SK-N-SH (cell line): ENCODE measurements at regions not wholly inside any gene's neighbourhood (a gene's known extent, or its start where the extent isn't known, plus 50 kb on each side); places are given as distances from the start of the nearest gene placed in this dataset.

Experiments used
- CTCF ChIA-PET: fragments of 300-600, 350-600 bp; formaldehyde crosslinking; extraction: SDS; loops from one replicate; lab custom pipeline; 2021; lab: Yijun Ruan, JAX
- POLR2A ChIA-PET: fragments of 350-600 bp; sonication (Branson Sonifier 250); formaldehyde crosslinking; extraction: SDS; loops from one replicate; lab custom pipeline; 2020; ENCODE audit warnings: antibody characterized with exemption, inconsistent platforms; lab: Yijun Ruan, JAX
- DNase-seq: peaks from one replicate; pipeline ENCODE4 v3.0.0; 2012
- H2AFZ ChIP-seq: fragments of 200-600 bp; sonication (generic); 2 replicates; pipeline ENCODE4 v1.8.1; 2016; ENCODE audit warnings: antibody characterized with exemption, mild to moderate bottlenecking, low read depth
- H3F3A ChIP-seq: fragments of 200-600 bp; sonication (generic); replicated peaks from 2 replicates; pipeline ENCODE3; 2016; ENCODE audit warnings: antibody characterized with exemption, mild to moderate bottlenecking; ENCODE audit not compliant: insufficient read depth
- H3K27ac ChIP-seq, 2 experiments: fragments of 200-500 bp in 1 of 2; fragments of 200-600 bp in 1 of 2; sonication (Bioruptor generic) in 1 of 2; sonication (generic), shearing (Covaris generic) in 1 of 2; 2 replicates each; pipeline versions ENCODE4 v1.5.1 to v1.6.1; 2014 to 2016; ENCODE audit warnings: low read depth in 2 of 2, inconsistent platforms in 1 of 2, low read length in 1 of 2, mild to moderate bottlenecking in 1 of 2, mixed read lengths in 1 of 2
- H3K27me3 ChIP-seq: fragments of 200-600 bp; sonication (generic), shearing (Covaris generic); 2 replicates; pipeline ENCODE4 v1.6.1; 2016; ENCODE audit warnings: mixed run types; ENCODE audit not compliant: insufficient read depth
- H3K36me3 ChIP-seq, 2 experiments: fragments of 200-500 bp in 1 of 2; fragments of 200-600 bp in 1 of 2; sonication (Bioruptor generic) in 1 of 2; sonication (generic) in 1 of 2; replicated peaks in 1 of 2; 2 replicates each; pipeline versions ENCODE3 to v1.5.1; 2014 to 2016; ENCODE audit warnings: low read length in 1 of 2, mild to moderate bottlenecking in 1 of 2; ENCODE audit not compliant: insufficient read depth in 2 of 2, control insufficient read depth in 1 of 2
- H3K4me1 ChIP-seq, 2 experiments: fragments of 200-500 bp in 1 of 2; fragments of 200-600 bp in 1 of 2; sonication (Bioruptor generic) in 1 of 2; sonication (generic), shearing (Covaris generic) in 1 of 2; 2 replicates each; pipeline versions ENCODE4 v1.5.1 to v1.6.1; 2014 to 2016; ENCODE audit warnings: low read depth in 1 of 2, low read length in 1 of 2, mixed run types in 1 of 2; ENCODE audit not compliant: insufficient read depth in 2 of 2, control insufficient read depth in 1 of 2
- H3K4me2 ChIP-seq: fragments of 200-600 bp; sonication (generic), shearing (Covaris generic); 2 replicates; pipeline ENCODE4 v1.6.1; 2017; ENCODE audit warnings: mixed run types
- H3K4me3 ChIP-seq, 2 experiments: fragments of 200-500 bp in 1 of 2; fragments of 200-600 bp in 1 of 2; sonication (Bioruptor generic) in 1 of 2; sonication (generic), shearing (Covaris generic) in 1 of 2; 2 replicates each; pipeline versions ENCODE4 v1.5.1 to v1.8.1; 2014 to 2016; ENCODE audit warnings: low read depth in 2 of 2, inconsistent platforms in 1 of 2, low read length in 1 of 2, mild to moderate bottlenecking in 1 of 2, mixed read lengths in 1 of 2, moderate library complexity in 1 of 2
- H3K79me2 ChIP-seq: fragments of 200-600 bp; sonication (generic); 2 replicates; pipeline ENCODE4 v1.8.1; 2017; ENCODE audit warnings: mild to moderate bottlenecking; ENCODE audit not compliant: insufficient read depth
- H3K9ac ChIP-seq: fragments of 200-600 bp; sonication (generic); 2 replicates; pipeline ENCODE4 v1.6.1; 2017; ENCODE audit warnings: mixed run types
- H3K9me2 ChIP-seq: fragments of 200-600 bp; sonication (generic); 2 replicates; pipeline ENCODE4 v1.6.1; 2017; ENCODE audit warnings: mixed run types
- H3K9me3 ChIP-seq: fragments of 200-600 bp; sonication (generic); 2 replicates; pipeline ENCODE4 v1.6.1; 2017; ENCODE audit warnings: mixed run types, mild to moderate bottlenecking, moderate library complexity
- H4K20me1 ChIP-seq: fragments of 200-600 bp; sonication (generic); 2 replicates; pipeline ENCODE4 v1.6.1; 2017; ENCODE audit warnings: mild to moderate bottlenecking, mixed run types; ENCODE audit not compliant: insufficient read depth
- ELF1 ChIP-seq: IDR thresholded peaks from 2 replicates; pipeline ENCODE4 v1.4.0; 2012
- EZH2phosphoT487 ChIP-seq: fragments of 200-600 bp; sonication (generic); IDR thresholded peaks from 2 replicates; pipeline ENCODE4 v1.6.1; 2017; ENCODE audit warnings: low read depth, mixed run types, mild to moderate bottlenecking, antibody characterized with exemption, moderate library complexity, borderline replicate concordance
- FOSL2 ChIP-seq: IDR thresholded peaks from 2 replicates; pipeline ENCODE4 v1.4.0; 2012; ENCODE audit warnings: low read depth, mild to moderate bottlenecking, moderate library complexity, borderline replicate concordance
- FOXM1 ChIP-seq: IDR thresholded peaks from 2 replicates; pipeline ENCODE4 v1.4.0; 2012; ENCODE audit warnings: low read depth, mild to moderate bottlenecking
- GABPA ChIP-seq: IDR thresholded peaks from 2 replicates; pipeline ENCODE4 v1.4.0; 2012; ENCODE audit warnings: low read depth, mild to moderate bottlenecking
- GATA2 ChIP-seq: sonication (generic); formaldehyde crosslinking; IDR thresholded peaks from 2 replicates; pipeline ENCODE4 v1.5.0; 2020; ENCODE audit warnings: mild to moderate bottlenecking, missing genetic modification reagents
- JUND ChIP-seq: IDR thresholded peaks from 2 replicates; pipeline ENCODE4 v1.4.0; 2012
- MEF2A ChIP-seq: IDR thresholded peaks from 2 replicates; pipeline ENCODE4 v1.4.0; 2012; ENCODE audit warnings: low read depth, borderline replicate concordance
- NFIC ChIP-seq: IDR thresholded peaks from 2 replicates; pipeline ENCODE4 v1.4.0; 2012; ENCODE audit warnings: borderline replicate concordance
- NRF1 ChIP-seq: IDR thresholded peaks from 2 replicates; pipeline ENCODE4 v1.6.1; 2012; ENCODE audit warnings: low read depth, mild to moderate bottlenecking, low read length
- PBX3 ChIP-seq: IDR thresholded peaks from 2 replicates; pipeline ENCODE4; 2012
- POLR2AphosphoS5 ChIP-seq: IDR thresholded peaks from 2 replicates; pipeline ENCODE4 v1.6.1; 2012; ENCODE audit warnings: low read depth, low read length
- RAD21 ChIP-seq: IDR thresholded peaks from 2 replicates; pipeline ENCODE4 v1.6.1; 2012; ENCODE audit warnings: mild to moderate bottlenecking, low read length
- RCOR1 ChIP-seq: fragments of 150-350 bp; IDR thresholded peaks from 2 replicates; pipeline ENCODE4 v1.6.1; 2017; ENCODE audit warnings: antibody characterized with exemption, low read length
- RFX5 ChIP-seq: IDR thresholded peaks from 2 replicates; pipeline ENCODE4 v1.6.1; 2012; ENCODE audit warnings: mild to moderate bottlenecking, improper control_type of control experiment, low read length
- RXRA ChIP-seq: IDR thresholded peaks from 2 replicates; pipeline ENCODE4 v1.4.0; 2012; ENCODE audit warnings: low read depth, mild to moderate bottlenecking, borderline replicate concordance
- SIN3A ChIP-seq: IDR thresholded peaks from 2 replicates; pipeline ENCODE4 v1.6.1; 2012; ENCODE audit warnings: low read depth, mild to moderate bottlenecking, low read length, moderate library complexity, borderline replicate concordance
- TAF1 ChIP-seq: IDR thresholded peaks from 2 replicates; pipeline ENCODE4 v1.6.1; 2012; ENCODE audit warnings: low read depth, mild to moderate bottlenecking, low read length, moderate library complexity, borderline replicate concordance
- TCF12 ChIP-seq: IDR thresholded peaks from 2 replicates; pipeline ENCODE4 v1.4.0; 2012
- TEAD4 ChIP-seq: IDR thresholded peaks from 2 replicates; pipeline ENCODE4 v1.4.0; 2012; ENCODE audit warnings: mild to moderate bottlenecking, borderline replicate concordance; ENCODE audit not compliant: insufficient read depth
- WGBS: methylation state at CpG from one replicate; pipeline ENCODE4 v1.1.6; 2017; ENCODE audit warnings: low lambda C conversion rate; 5-methylcytosine and 5-hydroxymethylcytosine counted together
- TF ChIP-seq, protein P1 (sequence below): fragments of 150-350 bp; IDR thresholded peaks from 2 replicates; pipeline ENCODE4 v1.6.1; 2016; ENCODE audit warnings: mild to moderate bottlenecking, low read depth, low read length
- TF ChIP-seq, protein P2 (sequence below): fragments of 200-600 bp; sonication (generic); IDR thresholded peaks from 2 replicates; pipeline ENCODE4 v1.6.1; 2017; ENCODE audit warnings: antibody characterized with exemption, mild to moderate bottlenecking, moderate library complexity
- TF ChIP-seq, protein P3 (sequence below): fragments of 150-350 bp; IDR thresholded peaks from 2 replicates; pipeline ENCODE4 v1.6.1; 2017; ENCODE audit warnings: antibody characterized with exemption, low read length, low read depth, borderline replicate concordance

- Histone ChIP-seq H4K20me1 (no peaks in the 10 kb centered on the region), H3K4me2 (no peak overlapping the region), H3K9me3 (no peaks in the 10 kb centered on the region), H3K4me1 (no peaks in the 10 kb centered on the region), H3K27ac (no peak overlapping the region), H3K9me2 (no peaks in the 10 kb centered on the region), H3F3A (no peaks in the 10 kb centered on the region)
- CTCF ChIA-PET: no interaction called here
- POLR2A ChIA-PET: no interaction called here
- TF ChIP-seq GABPA (no peak), RXRA (no peak), EZH2phosphoT487 (no peak), FOSL2 (no peak), RCOR1 (no peak), GATA2 (CRISPR knock-in tag) (no peak), PBX3 (no peak), TCF12 (no peak), RFX5 (no peak), MEF2A (no peak), SIN3A (no peak)
- TF ChIP-seq, all 33 proteins: peak for 0
- H3K4me3 ChIP-seq: no peak overlapping the region
- DNase-seq: no peak
- H3K9ac ChIP-seq: no peak overlapping the region
- H3K36me3 ChIP-seq: no peaks in the 10 kb centered on the region
- H3K27me3 ChIP-seq: no peaks in the 10 kb centered on the region
- H2AFZ ChIP-seq: no peak overlapping the region
- 24% methylated on average over 3 of the region's 3 CpGs for WGBS
- H3K79me2 ChIP-seq: no peaks in the 10 kb centered on the region
Observed at GRCh38 chr5:117236941-117237340, 662.3 kb upstream of the SEMA6A start.

- no peaks in the 10 kb centered on the region for H3K27me3 ChIP-seq
- no peaks in the 10 kb centered on the region for H3K9me2 ChIP-seq
- no peaks in the 10 kb centered on the region for H3K79me2 ChIP-seq
- H3K9me3 ChIP-seq: no peaks in the 10 kb centered on the region
- H3K27ac ChIP-seq: no peak overlapping the region
- no peak overlapping the region for H2AFZ ChIP-seq
- no peak overlapping the region for H3K4me3 ChIP-seq
- CTCF ChIA-PET: interaction anchor here (0.6 to 1.6 kb wide), 2 partner anchors 34 to 141 kb away, joined by 3 read pairs; no protein-coding TSS in a partner anchor
- TF ChIP-seq, protein P1, sequence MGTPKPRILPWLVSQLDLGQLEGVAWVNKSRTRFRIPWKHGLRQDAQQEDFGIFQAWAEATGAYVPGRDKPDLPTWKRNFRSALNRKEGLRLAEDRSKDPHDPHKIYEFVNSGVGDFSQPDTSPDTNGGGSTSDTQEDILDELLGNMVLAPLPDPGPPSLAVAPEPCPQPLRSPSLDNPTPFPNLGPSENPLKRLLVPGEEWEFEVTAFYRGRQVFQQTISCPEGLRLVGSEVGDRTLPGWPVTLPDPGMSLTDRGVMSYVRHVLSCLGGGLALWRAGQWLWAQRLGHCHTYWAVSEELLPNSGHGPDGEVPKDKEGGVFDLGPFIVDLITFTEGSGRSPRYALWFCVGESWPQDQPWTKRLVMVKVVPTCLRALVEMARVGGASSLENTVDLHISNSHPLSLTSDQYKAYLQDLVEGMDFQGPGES: no peak
- TF ChIP-seq TAF1: no peak
- TF ChIP-seq TCF12: no peak
- TF ChIP-seq RXRA: no peak
- no peak for TF ChIP-seq GABPA
- no peak for TF ChIP-seq ELF1
- TF ChIP-seq TEAD4: no peak
- no peak for TF ChIP-seq POLR2AphosphoS5
- no peak for TF ChIP-seq FOXM1
- no peak for TF ChIP-seq RAD21
- TF ChIP-seq MEF2A: no peak
- TF ChIP-seq, protein P2, sequence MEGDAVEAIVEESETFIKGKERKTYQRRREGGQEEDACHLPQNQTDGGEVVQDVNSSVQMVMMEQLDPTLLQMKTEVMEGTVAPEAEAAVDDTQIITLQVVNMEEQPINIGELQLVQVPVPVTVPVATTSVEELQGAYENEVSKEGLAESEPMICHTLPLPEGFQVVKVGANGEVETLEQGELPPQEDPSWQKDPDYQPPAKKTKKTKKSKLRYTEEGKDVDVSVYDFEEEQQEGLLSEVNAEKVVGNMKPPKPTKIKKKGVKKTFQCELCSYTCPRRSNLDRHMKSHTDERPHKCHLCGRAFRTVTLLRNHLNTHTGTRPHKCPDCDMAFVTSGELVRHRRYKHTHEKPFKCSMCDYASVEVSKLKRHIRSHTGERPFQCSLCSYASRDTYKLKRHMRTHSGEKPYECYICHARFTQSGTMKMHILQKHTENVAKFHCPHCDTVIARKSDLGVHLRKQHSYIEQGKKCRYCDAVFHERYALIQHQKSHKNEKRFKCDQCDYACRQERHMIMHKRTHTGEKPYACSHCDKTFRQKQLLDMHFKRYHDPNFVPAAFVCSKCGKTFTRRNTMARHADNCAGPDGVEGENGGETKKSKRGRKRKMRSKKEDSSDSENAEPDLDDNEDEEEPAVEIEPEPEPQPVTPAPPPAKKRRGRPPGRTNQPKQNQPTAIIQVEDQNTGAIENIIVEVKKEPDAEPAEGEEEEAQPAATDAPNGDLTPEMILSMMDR: no peak
- TF ChIP-seq NRF1: no peak
- TF ChIP-seq, protein P3, sequence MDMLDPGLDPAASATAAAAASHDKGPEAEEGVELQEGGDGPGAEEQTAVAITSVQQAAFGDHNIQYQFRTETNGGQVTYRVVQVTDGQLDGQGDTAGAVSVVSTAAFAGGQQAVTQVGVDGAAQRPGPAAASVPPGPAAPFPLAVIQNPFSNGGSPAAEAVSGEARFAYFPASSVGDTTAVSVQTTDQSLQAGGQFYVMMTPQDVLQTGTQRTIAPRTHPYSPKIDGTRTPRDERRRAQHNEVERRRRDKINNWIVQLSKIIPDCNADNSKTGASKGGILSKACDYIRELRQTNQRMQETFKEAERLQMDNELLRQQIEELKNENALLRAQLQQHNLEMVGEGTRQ: no peak
- TF ChIP-seq PBX3: no peak
- TF ChIP-seq JUND: no peak
- TF ChIP-seq FOSL2: no peak
- TF ChIP-seq NFIC: no peak
- TF ChIP-seq, all 33 proteins: peak for 0
- no peaks in the 10 kb centered on the region for H3K36me3 ChIP-seq
- POLR2A ChIA-PET: no interaction called here
- no peak overlapping the region for H3K9ac ChIP-seq
- 63% methylated on average over 5 of the region's 5 CpGs for WGBS
- no peak overlapping the region for H3K4me2 ChIP-seq
- no peaks in the 10 kb centered on the region for H3K4me1 ChIP-seq
- no peak for DNase-seq
- no peaks in the 10 kb centered on the region for H4K20me1 ChIP-seq
- no peaks in the 10 kb centered on the region for H3F3A ChIP-seq
Observed at GRCh38 chr5:117235786-117236185, 661.2 kb upstream of the SEMA6A start.
